NCI-H2081 (cell line): ENCODE measurements at regions not wholly inside any gene's neighbourhood (a gene's known extent, or its start where the extent isn't known, plus 50 kb on each side); places are given as distances from the start of the nearest gene placed in this dataset.
"Not testable (repeated sequence)": the region's sequence is repeated elsewhere in the genome, so short reads cannot be mapped to it uniquely, and the experiment has no call there.

Experiments used
- DNase-seq, 2 experiments: peaks; one replicate each; lab custom pipeline; 2025; lab: John Stamatoyannopoulos, UW

GRCh38 chr4:123537906-123538402, 141.4 kb downstream of the SPRY1 start:
- not testable (repeated sequence) for DNase-seq

GRCh38 chr4:123545667-123546572, 149.3 kb downstream of the SPRY1 start:
- no peak for DNase-seq

GRCh38 chr4:123546573-123547060, 150.0 kb downstream of the SPRY1 start:
- no peak for DNase-seq

GRCh38 chr4:123547216-123548165, 150.9 kb downstream of the SPRY1 start:
- DNase-seq: no peak

- DNase-seq: no peak
Observed at GRCh38 chr4:123553279-123553678, 156.7 kb downstream of the SPRY1 start.

GRCh38 chr4:123553733-123554637, 157.4 kb downstream of the SPRY1 start:
- no peak for DNase-seq

- DNase-seq: no peak
Observed at GRCh38 chr4:123554801-123555232, 158.2 kb downstream of the SPRY1 start.

- DNase-seq: no peak
Observed at GRCh38 chr4:123555233-123555806, 158.7 kb downstream of the SPRY1 start.

- no peak for DNase-seq
Observed at GRCh38 chr4:123555807-123556273, 159.2 kb downstream of the SPRY1 start.

- no peak for DNase-seq
Observed at GRCh38 chr4:123556526-123556925, 159.9 kb downstream of the SPRY1 start.

GRCh38 chr4:123557857-123558536, 161.4 kb downstream of the SPRY1 start:
- no peak for DNase-seq

GRCh38 chr4:123558865-123559264, 162.3 kb downstream of the SPRY1 start:
- DNase-seq: no peak

- no peak for DNase-seq
Observed at GRCh38 chr4:123559955-123560871, 163.6 kb downstream of the SPRY1 start.

- DNase-seq: no peak
Observed at GRCh38 chr4:123561525-123561924, 164.9 kb downstream of the SPRY1 start.

GRCh38 chr4:123562994-123563750, 166.6 kb downstream of the SPRY1 start:
- no peak for DNase-seq

- DNase-seq: peak; percentile 45 to 76
Observed at GRCh38 chr4:123564758-123565346, 168.3 kb downstream of the SPRY1 start.

- DNase-seq: no peak
Observed at GRCh38 chr4:123568936-123569335, 172.3 kb downstream of the SPRY1 start.

- no peak for DNase-seq
Observed at GRCh38 chr4:123569541-123569940, 172.9 kb downstream of the SPRY1 start.
